ENCODE measurements at regions not wholly inside any gene's neighbourhood (a gene's known extent, or its start where the extent isn't known, plus 50 kb on each side); places are given as distances from the start of the nearest gene placed in this dataset.
"Not testable (repeated sequence)": the region's sequence is repeated elsewhere in the genome, so short reads cannot be mapped to it uniquely, and the experiment has no call there.

- Histone ChIP-seq H3K27ac (ENCODE audit: low read depth in 2 of 2, low read length in 2 of 2) (no peak overlapping the region), H3K36me3 (ENCODE audit: control insufficient read depth in 2 of 2, insufficient read depth in 2 of 2, low read length in 2 of 2) (no peaks in the 10 kb centered on the region), H3K9me3 (ENCODE audit: control insufficient read depth in 2 of 2, low read length in 2 of 2) (no peaks in the 10 kb centered on the region), H3K9ac (ENCODE audit: low read depth in 1 of 2, low read length in 2 of 2) (no peak overlapping the region), H3K4me3 (ENCODE audit: low read length in 2 of 2) (no peak overlapping the region), H3K27me3 (ENCODE audit: control insufficient read depth in 2 of 2, insufficient read depth in 2 of 2, low read length in 2 of 2) (no peaks in the 10 kb centered on the region), H3K4me1 (ENCODE audit: control insufficient read depth in 2 of 2, insufficient read depth in 2 of 2, low read length in 2 of 2) (no peaks in the 10 kb centered on the region)
These were observed 379.6 kb downstream of the MLLT3 start for GRCh38 chr9:20242510-20243189.

DNA sequence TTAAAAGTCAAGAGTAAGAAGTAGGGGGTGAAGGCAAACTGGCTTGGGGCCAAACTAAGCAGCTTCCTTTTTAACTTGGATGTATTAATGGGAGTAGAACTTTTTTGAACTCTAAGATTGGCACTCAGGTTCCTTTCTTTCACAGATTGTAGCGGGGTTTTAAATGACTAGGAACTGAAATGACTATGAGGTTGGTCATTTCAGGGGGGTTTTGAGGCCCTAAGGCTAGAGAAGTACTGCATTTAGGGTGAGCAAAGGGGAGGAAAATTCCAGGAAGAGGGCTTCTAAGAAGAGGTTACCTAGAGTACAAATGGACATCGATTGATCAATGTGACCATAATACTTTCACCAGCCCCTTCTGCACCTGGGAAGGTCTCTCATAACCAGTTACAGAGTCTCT, 381.8 kb downstream of the MLLT3 start:
- Histone ChIP-seq H3K27ac (ENCODE audit: low read depth in 2 of 2, low read length in 2 of 2) (no peak overlapping the region), H3K36me3 (ENCODE audit: control insufficient read depth in 2 of 2, insufficient read depth in 2 of 2, low read length in 2 of 2) (no peaks in the 10 kb centered on the region), H3K4me1 (ENCODE audit: control insufficient read depth in 2 of 2, insufficient read depth in 2 of 2, low read length in 2 of 2) (no peaks in the 10 kb centered on the region), H3K9ac (ENCODE audit: low read depth in 1 of 2, low read length in 2 of 2) (no peak overlapping the region), H3K27me3 (ENCODE audit: control insufficient read depth in 2 of 2, insufficient read depth in 2 of 2, low read length in 2 of 2) (no peaks in the 10 kb centered on the region), H3K9me3 (ENCODE audit: control insufficient read depth in 2 of 2, low read length in 2 of 2) (no peaks in the 10 kb centered on the region), H3K4me3 (ENCODE audit: low read length in 2 of 2) (no peak overlapping the region)

DNA sequence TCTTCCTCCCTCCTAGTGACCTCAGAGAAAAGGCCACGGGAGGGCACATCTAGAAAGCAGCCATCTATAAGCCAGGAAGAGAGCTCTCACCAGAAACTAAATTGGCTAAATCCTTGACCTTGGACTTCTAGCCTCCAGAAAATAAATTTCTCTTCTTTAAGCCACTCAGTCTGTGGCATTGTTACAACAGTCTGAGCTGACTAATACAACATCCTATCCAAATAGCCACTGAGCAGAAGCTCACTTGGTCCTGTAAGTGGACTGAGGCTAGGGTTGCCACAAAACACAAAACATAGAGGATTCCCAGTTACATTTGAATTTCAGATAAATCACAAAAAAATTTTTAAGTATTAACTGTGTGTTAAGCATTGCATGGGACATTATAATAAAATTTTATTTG, 383.4 kb downstream of the MLLT3 start:
- Histone ChIP-seq H3K36me3 (ENCODE audit: control insufficient read depth in 2 of 2, insufficient read depth in 2 of 2, low read length in 2 of 2) (no peaks in the 10 kb centered on the region), H3K4me1 (ENCODE audit: control insufficient read depth in 2 of 2, insufficient read depth in 2 of 2, low read length in 2 of 2) (no peaks in the 10 kb centered on the region), H3K9me3 (ENCODE audit: control insufficient read depth in 2 of 2, low read length in 2 of 2) (no peaks in the 10 kb centered on the region)

DNA sequence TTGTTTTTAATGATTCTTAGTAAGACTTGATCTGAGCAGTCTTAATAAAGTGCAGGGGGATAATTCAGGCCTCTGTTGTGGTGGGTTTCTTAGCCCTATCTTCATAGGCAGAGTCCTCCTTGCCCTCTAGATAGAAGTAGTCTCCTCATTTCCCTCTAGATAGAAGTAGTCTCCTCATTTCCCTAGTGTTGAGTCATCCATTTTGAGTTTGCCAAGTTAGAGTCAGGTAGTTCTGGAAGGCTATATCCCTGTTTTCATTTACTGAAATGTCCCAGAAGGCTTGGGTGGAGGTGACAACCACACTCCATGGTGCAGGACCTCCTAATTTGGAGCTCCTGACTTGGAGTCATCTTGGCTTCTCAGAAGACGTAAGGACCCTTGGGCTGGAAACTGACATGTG, 384.6 kb downstream of the MLLT3 start:
- H3K36me3 ChIP-seq (ENCODE audit: control insufficient read depth in 2 of 2, insufficient read depth in 2 of 2, low read length in 2 of 2): no peaks in the 10 kb centered on the region
- no peak overlapping the region for H3K4me3 ChIP-seq (ENCODE audit: low read length in 2 of 2)
- H3K9me3 ChIP-seq (ENCODE audit: control insufficient read depth in 2 of 2, low read length in 2 of 2): no peaks in the 10 kb centered on the region
- H3K9ac ChIP-seq (ENCODE audit: low read depth in 1 of 2, low read length in 2 of 2): no peak overlapping the region
- no peaks in the 10 kb centered on the region for H3K4me1 ChIP-seq (ENCODE audit: control insufficient read depth in 2 of 2, insufficient read depth in 2 of 2, low read length in 2 of 2)
- H3K27ac ChIP-seq (ENCODE audit: low read depth in 2 of 2, low read length in 2 of 2): no peak overlapping the region
- H3K27me3 ChIP-seq (ENCODE audit: control insufficient read depth in 2 of 2, insufficient read depth in 2 of 2, low read length in 2 of 2): no peaks in the 10 kb centered on the region

More for the DNA sequence above, 383.4 kb downstream of the MLLT3 start:
- Histone ChIP-seq H3K27me3 (ENCODE audit: control insufficient read depth in 2 of 2, insufficient read depth in 2 of 2, low read length in 2 of 2) (no peaks in the 10 kb centered on the region), H3K27ac (ENCODE audit: low read depth in 2 of 2, low read length in 2 of 2) (no peak overlapping the region), H3K4me3 (ENCODE audit: low read length in 2 of 2) (no peak overlapping the region), H3K9ac (ENCODE audit: low read depth in 1 of 2, low read length in 2 of 2) (no peak overlapping the region)

GRCh38 chr9:20236676-20237075, 385.6 kb downstream of the MLLT3 start:
- no peaks in the 10 kb centered on the region for H3K9me3 ChIP-seq (ENCODE audit: control insufficient read depth in 2 of 2, low read length in 2 of 2)
- H3K4me1 ChIP-seq (ENCODE audit: control insufficient read depth in 2 of 2, insufficient read depth in 2 of 2, low read length in 2 of 2): no peaks in the 10 kb centered on the region
- H3K27ac ChIP-seq (ENCODE audit: low read depth in 2 of 2, low read length in 2 of 2): no peak overlapping the region
- no peaks in the 10 kb centered on the region for H3K36me3 ChIP-seq (ENCODE audit: control insufficient read depth in 2 of 2, insufficient read depth in 2 of 2, low read length in 2 of 2)
- H3K27me3 ChIP-seq (ENCODE audit: control insufficient read depth in 2 of 2, insufficient read depth in 2 of 2, low read length in 2 of 2): no peaks in the 10 kb centered on the region
- H3K9ac ChIP-seq (ENCODE audit: low read depth in 1 of 2, low read length in 2 of 2): no peak overlapping the region
- H3K4me3 ChIP-seq (ENCODE audit: low read length in 2 of 2): no peak overlapping the region

- not testable (repeated sequence) for H3K27ac ChIP-seq (ENCODE audit: low read depth in 2 of 2, low read length in 2 of 2); H3K4me3 ChIP-seq (ENCODE audit: low read length in 2 of 2); H3K4me1 ChIP-seq (ENCODE audit: control insufficient read depth in 2 of 2, insufficient read depth in 2 of 2, low read length in 2 of 2); H3K9ac ChIP-seq (ENCODE audit: low read depth in 1 of 2, low read length in 2 of 2); H3K27me3 ChIP-seq (ENCODE audit: control insufficient read depth in 2 of 2, insufficient read depth in 2 of 2, low read length in 2 of 2); H3K36me3 ChIP-seq (ENCODE audit: control insufficient read depth in 2 of 2, insufficient read depth in 2 of 2, low read length in 2 of 2); H3K9me3 ChIP-seq (ENCODE audit: control insufficient read depth in 2 of 2, low read length in 2 of 2)
These were observed 387.1 kb downstream of the MLLT3 start for GRCh38 chr9:20235206-20235605.

- no peaks in the 10 kb centered on the region for H3K36me3 ChIP-seq (ENCODE audit: control insufficient read depth in 2 of 2, insufficient read depth in 2 of 2, low read length in 2 of 2)
- no peak overlapping the region for H3K27ac ChIP-seq (ENCODE audit: low read depth in 2 of 2, low read length in 2 of 2)
- no peak overlapping the region for H3K4me3 ChIP-seq (ENCODE audit: low read length in 2 of 2)
- no peak overlapping the region for H3K9ac ChIP-seq (ENCODE audit: low read depth in 1 of 2, low read length in 2 of 2)
- H3K4me1 ChIP-seq (ENCODE audit: control insufficient read depth in 2 of 2, insufficient read depth in 2 of 2, low read length in 2 of 2): no peaks in the 10 kb centered on the region
- H3K27me3 ChIP-seq (ENCODE audit: control insufficient read depth in 2 of 2, insufficient read depth in 2 of 2, low read length in 2 of 2): no peaks in the 10 kb centered on the region
- no peaks in the 10 kb centered on the region for H3K9me3 ChIP-seq (ENCODE audit: control insufficient read depth in 2 of 2, low read length in 2 of 2)
These were observed 394.2 kb downstream of the MLLT3 start for GRCh38 chr9:20228096-20228495.

DNA sequence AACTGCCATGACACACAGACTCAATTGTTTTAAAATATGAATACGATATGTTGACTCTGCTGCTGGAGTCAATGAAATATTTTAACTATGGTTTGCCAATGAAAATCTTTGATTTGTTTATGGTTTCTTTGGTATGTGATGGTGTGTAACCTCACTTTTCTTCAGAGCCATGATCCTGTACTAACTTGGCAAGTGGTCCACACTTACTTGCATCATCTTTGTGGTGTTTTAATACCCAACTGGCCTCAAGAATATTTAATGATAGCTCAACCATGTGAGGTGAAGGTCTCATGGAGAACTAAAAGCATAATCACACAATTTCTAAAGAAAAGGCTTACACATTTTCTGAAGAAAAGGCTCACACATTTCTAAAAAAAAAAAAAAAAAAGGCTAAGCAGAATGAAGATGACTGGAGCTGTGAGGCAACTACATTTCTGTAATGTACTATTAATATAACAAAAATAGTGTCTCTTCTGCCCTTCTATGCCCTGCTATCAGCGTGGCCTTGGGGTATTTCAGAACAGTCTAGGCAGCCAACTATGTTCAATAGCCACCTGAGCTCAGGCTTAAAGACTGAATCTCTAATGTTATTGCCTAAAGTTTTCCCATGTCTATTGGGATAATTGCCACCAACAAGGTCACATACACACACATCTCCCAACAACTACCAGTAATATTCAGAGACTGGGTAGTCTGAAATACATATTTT, 395.0 kb downstream of the MLLT3 start:
- H3K36me3 ChIP-seq (ENCODE audit: control insufficient read depth in 2 of 2, insufficient read depth in 2 of 2, low read length in 2 of 2): no peaks in the 10 kb centered on the region
- no peak overlapping the region for H3K9ac ChIP-seq (ENCODE audit: low read depth in 1 of 2, low read length in 2 of 2)
- no peaks in the 10 kb centered on the region for H3K9me3 ChIP-seq (ENCODE audit: control insufficient read depth in 2 of 2, low read length in 2 of 2)
- no peaks in the 10 kb centered on the region for H3K27me3 ChIP-seq (ENCODE audit: control insufficient read depth in 2 of 2, insufficient read depth in 2 of 2, low read length in 2 of 2)
- no peak overlapping the region for H3K4me3 ChIP-seq (ENCODE audit: low read length in 2 of 2)
- H3K27ac ChIP-seq (ENCODE audit: low read depth in 2 of 2, low read length in 2 of 2): no peak overlapping the region
- H3K4me1 ChIP-seq (ENCODE audit: control insufficient read depth in 2 of 2, insufficient read depth in 2 of 2, low read length in 2 of 2): no peaks in the 10 kb centered on the region

DNA sequence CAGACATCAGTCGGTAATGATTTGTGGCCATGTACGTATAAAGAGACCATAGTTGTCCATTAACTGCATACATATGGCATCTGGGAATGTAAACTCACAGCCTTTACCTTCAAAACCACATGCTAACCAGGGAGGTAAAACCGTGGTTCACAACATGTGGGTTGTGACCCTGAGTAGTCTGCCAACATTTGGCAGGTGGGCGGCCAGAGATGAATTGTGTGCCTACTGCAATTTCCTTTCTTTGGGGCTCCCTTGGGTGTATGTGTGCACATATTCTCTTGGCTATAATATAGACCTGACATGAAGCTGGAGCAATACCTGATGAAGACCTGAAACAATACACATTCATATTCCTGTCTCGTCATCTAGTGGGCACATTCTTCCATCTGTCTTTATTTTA, 396.0 kb downstream of the MLLT3 start:
- no peak overlapping the region for H3K9ac ChIP-seq (ENCODE audit: low read depth in 1 of 2, low read length in 2 of 2)
- H3K36me3 ChIP-seq (ENCODE audit: control insufficient read depth in 2 of 2, insufficient read depth in 2 of 2, low read length in 2 of 2): no peaks in the 10 kb centered on the region
- H3K27me3 ChIP-seq (ENCODE audit: control insufficient read depth in 2 of 2, insufficient read depth in 2 of 2, low read length in 2 of 2): no peaks in the 10 kb centered on the region
- H3K27ac ChIP-seq (ENCODE audit: low read depth in 2 of 2, low read length in 2 of 2): no peak overlapping the region
- H3K4me3 ChIP-seq (ENCODE audit: low read length in 2 of 2): no peak overlapping the region
- H3K9me3 ChIP-seq (ENCODE audit: control insufficient read depth in 2 of 2, low read length in 2 of 2): no peaks in the 10 kb centered on the region
- no peaks in the 10 kb centered on the region for H3K4me1 ChIP-seq (ENCODE audit: control insufficient read depth in 2 of 2, insufficient read depth in 2 of 2, low read length in 2 of 2)

GRCh38 chr9:20225826-20226225, 396.5 kb downstream of the MLLT3 start:
- Histone ChIP-seq H3K9me3 (ENCODE audit: control insufficient read depth in 2 of 2, low read length in 2 of 2) (no peaks in the 10 kb centered on the region), H3K9ac (ENCODE audit: low read depth in 1 of 2, low read length in 2 of 2) (no peak overlapping the region), H3K4me1 (ENCODE audit: control insufficient read depth in 2 of 2, insufficient read depth in 2 of 2, low read length in 2 of 2) (no peaks in the 10 kb centered on the region), H3K27ac (ENCODE audit: low read depth in 2 of 2, low read length in 2 of 2) (no peak overlapping the region), H3K27me3 (ENCODE audit: control insufficient read depth in 2 of 2, insufficient read depth in 2 of 2, low read length in 2 of 2) (no peaks in the 10 kb centered on the region), H3K4me3 (ENCODE audit: low read length in 2 of 2) (peak overlapping the region in 1 of 2 donors; percentile 35), H3K36me3 (ENCODE audit: control insufficient read depth in 2 of 2, insufficient read depth in 2 of 2, low read length in 2 of 2) (no peaks in the 10 kb centered on the region)

Measured in mucosa of rectum (tissue), 2 donors.